GM23338 (cell line): ENCODE measurements at regions not wholly inside any gene's neighbourhood (a gene's known extent, or its start where the extent isn't known, plus 50 kb on each side); places are given as distances from the start of the nearest gene placed in this dataset.

Experiments used
- CREB1 ChIP-seq: fragments of 250-450 bp; sonication (Bioruptor Pico); IDR thresholded peaks from 2 replicates; pipeline ENCODE4 v1.5.0; 2020; ENCODE audit warnings: low read depth, mild to moderate bottlenecking, moderate library complexity
- EZH2 ChIP-seq: fragments of 200-600 bp; sonication (generic); IDR thresholded peaks from one replicate; pipeline ENCODE4 v1.8.0; 2017; ENCODE audit warnings: antibody characterized with exemption, mild to moderate bottlenecking, low read depth; ENCODE audit not compliant: unreplicated experiment
- EZH2phosphoT487 ChIP-seq: fragments of 200-600 bp; sonication (generic); IDR thresholded peaks from one replicate; pipeline ENCODE4 v1.8.1; 2018; ENCODE audit warnings: antibody characterized with exemption; ENCODE audit not compliant: unreplicated experiment
- JUNB ChIP-seq: IDR thresholded peaks from one replicate; pipeline ENCODE4 v1.6.1; 2016; ENCODE audit warnings: antibody characterized with exemption; ENCODE audit not compliant: unreplicated experiment
- NANOG ChIP-seq: IDR thresholded peaks from 2 replicates; pipeline ENCODE4 v1.6.1; 2016; ENCODE audit warnings: antibody characterized with exemption, borderline replicate concordance
- POLR2AphosphoS5 ChIP-seq: IDR thresholded peaks from 2 replicates; pipeline ENCODE4 v1.6.1; 2016; ENCODE audit warnings: antibody characterized with exemption, low read depth
- ZNF114 ChIP-seq: fragments of 250-450 bp; sonication (Bioruptor Pico); IDR thresholded peaks from 2 replicates; pipeline ENCODE4 v1.5.0; 2020; ENCODE audit warnings: mild to moderate bottlenecking, moderate library complexity
- ZNF331 ChIP-seq: fragments of 250-450 bp; sonication (Bioruptor Pico); IDR thresholded peaks from 2 replicates; pipeline ENCODE4 v1.5.0; 2020; ENCODE audit warnings: low read depth, mild to moderate bottlenecking, moderate library complexity
- TF ChIP-seq, protein P1 (sequence below), 2 experiments: fragments of 200-600 bp in 1 of 2; sonication (generic) in 1 of 2; conservative IDR thresholded peaks; 2 replicates each; pipeline versions ENCODE4 v1.5.1 to v1.6.1; 2016 to 2017; ENCODE audit warnings: antibody characterized with exemption in 2 of 2, low read depth in 2 of 2, mild to moderate bottlenecking in 2 of 2, moderate library complexity in 1 of 2
- TF ChIP-seq, protein P2 (sequence below): IDR thresholded peaks from one replicate; pipeline ENCODE4 v1.6.1; 2018; ENCODE audit warnings: antibody characterized with exemption; ENCODE audit not compliant: unreplicated experiment
- TF ChIP-seq, protein P3 (sequence below): fragments of 250-450 bp; sonication (Bioruptor Pico); IDR thresholded peaks from 2 replicates; pipeline ENCODE4 v1.5.0; 2020; ENCODE audit warnings: mild to moderate bottlenecking, moderate library complexity
- TF ChIP-seq, protein P4 (sequence below): IDR thresholded peaks from 2 replicates; pipeline ENCODE4 v1.6.1; 2016; ENCODE audit warnings: antibody characterized with exemption

DNA sequence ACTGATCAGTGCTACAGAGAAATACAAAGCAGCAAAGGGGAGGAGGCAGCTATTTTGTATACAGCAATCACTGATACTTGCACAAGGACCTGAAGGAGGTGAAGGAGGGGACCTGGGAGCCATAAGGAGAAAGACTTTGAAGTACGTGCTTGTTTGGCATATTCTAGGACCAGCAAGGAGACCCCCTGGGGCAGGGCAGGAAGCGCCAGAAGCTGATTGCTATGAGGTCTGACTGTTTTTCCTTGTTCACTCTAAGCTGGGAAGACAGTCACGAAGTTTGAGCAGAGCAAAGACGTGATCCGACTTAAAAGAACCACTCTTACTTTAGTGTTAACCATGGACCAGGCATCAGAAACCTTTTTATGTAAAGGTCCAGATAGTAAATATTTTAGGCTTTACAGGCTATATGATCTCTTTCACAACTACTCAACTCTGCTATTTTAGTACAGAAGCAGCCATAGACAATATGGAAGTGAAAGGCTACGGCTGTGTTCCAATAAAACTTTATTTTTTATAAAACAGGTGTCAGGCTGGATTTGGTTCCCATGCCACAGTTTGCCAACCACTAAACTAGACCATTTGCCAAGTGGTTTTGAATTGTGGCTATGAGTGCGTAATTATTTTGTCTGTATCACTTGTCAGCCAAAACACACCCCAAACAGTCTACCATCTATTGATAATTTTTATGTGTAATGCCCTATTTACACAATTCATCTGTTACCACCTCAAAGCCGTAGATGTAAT is 217.9 kb downstream of the PRL start:
- TF ChIP-seq, protein P1, sequence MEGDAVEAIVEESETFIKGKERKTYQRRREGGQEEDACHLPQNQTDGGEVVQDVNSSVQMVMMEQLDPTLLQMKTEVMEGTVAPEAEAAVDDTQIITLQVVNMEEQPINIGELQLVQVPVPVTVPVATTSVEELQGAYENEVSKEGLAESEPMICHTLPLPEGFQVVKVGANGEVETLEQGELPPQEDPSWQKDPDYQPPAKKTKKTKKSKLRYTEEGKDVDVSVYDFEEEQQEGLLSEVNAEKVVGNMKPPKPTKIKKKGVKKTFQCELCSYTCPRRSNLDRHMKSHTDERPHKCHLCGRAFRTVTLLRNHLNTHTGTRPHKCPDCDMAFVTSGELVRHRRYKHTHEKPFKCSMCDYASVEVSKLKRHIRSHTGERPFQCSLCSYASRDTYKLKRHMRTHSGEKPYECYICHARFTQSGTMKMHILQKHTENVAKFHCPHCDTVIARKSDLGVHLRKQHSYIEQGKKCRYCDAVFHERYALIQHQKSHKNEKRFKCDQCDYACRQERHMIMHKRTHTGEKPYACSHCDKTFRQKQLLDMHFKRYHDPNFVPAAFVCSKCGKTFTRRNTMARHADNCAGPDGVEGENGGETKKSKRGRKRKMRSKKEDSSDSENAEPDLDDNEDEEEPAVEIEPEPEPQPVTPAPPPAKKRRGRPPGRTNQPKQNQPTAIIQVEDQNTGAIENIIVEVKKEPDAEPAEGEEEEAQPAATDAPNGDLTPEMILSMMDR (conservative IDR thresholded peaks at IDR 0.05; ENCODE audit: low read depth in 2 of 2): no peak
- TF ChIP-seq POLR2AphosphoS5 (no peak), ZNF331 (CRISPR knock-in tag) (no peak), EZH2phosphoT487 (no peak), CREB1 (CRISPR knock-in tag) (no peak), EZH2 (no peak), ZNF114 (no peak), JUNB (no peak), NANOG (no peak)
- TF ChIP-seq, protein P2, sequence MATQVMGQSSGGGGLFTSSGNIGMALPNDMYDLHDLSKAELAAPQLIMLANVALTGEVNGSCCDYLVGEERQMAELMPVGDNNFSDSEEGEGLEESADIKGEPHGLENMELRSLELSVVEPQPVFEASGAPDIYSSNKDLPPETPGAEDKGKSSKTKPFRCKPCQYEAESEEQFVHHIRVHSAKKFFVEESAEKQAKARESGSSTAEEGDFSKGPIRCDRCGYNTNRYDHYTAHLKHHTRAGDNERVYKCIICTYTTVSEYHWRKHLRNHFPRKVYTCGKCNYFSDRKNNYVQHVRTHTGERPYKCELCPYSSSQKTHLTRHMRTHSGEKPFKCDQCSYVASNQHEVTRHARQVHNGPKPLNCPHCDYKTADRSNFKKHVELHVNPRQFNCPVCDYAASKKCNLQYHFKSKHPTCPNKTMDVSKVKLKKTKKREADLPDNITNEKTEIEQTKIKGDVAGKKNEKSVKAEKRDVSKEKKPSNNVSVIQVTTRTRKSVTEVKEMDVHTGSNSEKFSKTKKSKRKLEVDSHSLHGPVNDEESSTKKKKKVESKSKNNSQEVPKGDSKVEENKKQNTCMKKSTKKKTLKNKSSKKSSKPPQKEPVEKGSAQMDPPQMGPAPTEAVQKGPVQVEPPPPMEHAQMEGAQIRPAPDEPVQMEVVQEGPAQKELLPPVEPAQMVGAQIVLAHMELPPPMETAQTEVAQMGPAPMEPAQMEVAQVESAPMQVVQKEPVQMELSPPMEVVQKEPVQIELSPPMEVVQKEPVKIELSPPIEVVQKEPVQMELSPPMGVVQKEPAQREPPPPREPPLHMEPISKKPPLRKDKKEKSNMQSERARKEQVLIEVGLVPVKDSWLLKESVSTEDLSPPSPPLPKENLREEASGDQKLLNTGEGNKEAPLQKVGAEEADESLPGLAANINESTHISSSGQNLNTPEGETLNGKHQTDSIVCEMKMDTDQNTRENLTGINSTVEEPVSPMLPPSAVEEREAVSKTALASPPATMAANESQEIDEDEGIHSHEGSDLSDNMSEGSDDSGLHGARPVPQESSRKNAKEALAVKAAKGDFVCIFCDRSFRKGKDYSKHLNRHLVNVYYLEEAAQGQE: no peak
- TF ChIP-seq, protein P3, sequence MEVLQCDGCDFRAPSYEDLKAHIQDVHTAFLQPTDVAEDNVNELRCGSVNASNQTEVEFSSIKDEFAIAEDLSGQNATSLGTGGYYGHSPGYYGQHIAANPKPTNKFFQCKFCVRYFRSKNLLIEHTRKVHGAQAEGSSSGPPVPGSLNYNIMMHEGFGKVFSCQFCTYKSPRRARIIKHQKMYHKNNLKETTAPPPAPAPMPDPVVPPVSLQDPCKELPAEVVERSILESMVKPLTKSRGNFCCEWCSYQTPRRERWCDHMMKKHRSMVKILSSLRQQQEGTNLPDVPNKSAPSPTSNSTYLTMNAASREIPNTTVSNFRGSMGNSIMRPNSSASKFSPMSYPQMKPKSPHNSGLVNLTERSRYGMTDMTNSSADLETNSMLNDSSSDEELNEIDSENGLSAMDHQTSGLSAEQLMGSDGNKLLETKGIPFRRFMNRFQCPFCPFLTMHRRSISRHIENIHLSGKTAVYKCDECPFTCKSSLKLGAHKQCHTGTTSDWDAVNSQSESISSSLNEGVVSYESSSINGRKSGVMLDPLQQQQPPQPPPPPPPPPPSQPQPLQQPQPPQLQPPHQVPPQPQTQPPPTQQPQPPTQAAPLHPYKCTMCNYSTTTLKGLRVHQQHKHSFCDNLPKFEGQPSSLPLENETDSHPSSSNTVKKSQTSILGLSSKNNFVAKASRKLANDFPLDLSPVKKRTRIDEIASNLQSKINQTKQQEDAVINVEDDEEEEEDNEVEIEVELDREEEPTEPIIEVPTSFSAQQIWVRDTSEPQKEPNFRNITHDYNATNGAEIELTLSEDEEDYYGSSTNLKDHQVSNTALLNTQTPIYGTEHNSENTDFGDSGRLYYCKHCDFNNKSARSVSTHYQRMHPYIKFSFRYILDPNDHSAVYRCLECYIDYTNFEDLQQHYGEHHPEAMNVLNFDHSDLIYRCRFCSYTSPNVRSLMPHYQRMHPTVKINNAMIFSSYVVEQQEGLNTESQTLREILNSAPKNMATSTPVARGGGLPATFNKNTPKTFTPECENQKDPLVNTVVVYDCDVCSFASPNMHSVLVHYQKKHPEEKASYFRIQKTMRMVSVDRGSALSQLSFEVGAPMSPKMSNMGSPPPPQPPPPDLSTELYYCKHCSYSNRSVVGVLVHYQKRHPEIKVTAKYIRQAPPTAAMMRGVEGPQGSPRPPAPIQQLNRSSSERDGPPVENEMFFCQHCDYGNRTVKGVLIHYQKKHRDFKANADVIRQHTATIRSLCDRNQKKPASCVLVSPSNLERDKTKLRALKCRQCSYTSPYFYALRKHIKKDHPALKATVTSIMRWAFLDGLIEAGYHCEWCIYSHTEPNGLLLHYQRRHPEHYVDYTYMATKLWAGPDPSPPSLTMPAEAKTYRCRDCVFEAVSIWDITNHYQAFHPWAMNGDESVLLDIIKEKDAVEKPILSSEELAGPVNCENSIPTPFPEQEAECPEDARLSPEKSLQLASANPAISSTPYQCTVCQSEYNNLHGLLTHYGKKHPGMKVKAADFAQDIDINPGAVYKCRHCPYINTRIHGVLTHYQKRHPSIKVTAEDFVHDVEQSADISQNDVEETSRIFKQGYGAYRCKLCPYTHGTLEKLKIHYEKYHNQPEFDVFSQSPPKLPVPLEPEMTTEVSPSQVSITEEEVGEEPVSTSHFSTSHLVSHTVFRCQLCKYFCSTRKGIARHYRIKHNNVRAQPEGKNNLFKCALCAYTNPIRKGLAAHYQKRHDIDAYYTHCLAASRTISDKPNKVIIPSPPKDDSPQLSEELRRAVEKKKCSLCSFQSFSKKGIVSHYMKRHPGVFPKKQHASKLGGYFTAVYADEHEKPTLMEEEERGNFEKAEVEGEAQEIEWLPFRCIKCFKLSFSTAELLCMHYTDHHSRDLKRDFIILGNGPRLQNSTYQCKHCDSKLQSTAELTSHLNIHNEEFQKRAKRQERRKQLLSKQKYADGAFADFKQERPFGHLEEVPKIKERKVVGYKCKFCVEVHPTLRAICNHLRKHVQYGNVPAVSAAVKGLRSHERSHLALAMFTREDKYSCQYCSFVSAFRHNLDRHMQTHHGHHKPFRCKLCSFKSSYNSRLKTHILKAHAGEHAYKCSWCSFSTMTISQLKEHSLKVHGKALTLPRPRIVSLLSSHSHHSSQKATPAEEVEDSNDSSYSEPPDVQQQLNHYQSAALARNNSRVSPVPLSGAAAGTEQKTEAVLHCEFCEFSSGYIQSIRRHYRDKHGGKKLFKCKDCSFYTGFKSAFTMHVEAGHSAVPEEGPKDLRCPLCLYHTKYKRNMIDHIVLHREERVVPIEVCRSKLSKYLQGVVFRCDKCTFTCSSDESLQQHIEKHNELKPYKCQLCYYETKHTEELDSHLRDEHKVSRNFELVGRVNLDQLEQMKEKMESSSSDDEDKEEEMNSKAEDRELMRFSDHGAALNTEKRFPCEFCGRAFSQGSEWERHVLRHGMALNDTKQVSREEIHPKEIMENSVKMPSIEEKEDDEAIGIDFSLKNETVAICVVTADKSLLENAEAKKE (CRISPR knock-in tag): no peak
- TF ChIP-seq, protein P4, sequence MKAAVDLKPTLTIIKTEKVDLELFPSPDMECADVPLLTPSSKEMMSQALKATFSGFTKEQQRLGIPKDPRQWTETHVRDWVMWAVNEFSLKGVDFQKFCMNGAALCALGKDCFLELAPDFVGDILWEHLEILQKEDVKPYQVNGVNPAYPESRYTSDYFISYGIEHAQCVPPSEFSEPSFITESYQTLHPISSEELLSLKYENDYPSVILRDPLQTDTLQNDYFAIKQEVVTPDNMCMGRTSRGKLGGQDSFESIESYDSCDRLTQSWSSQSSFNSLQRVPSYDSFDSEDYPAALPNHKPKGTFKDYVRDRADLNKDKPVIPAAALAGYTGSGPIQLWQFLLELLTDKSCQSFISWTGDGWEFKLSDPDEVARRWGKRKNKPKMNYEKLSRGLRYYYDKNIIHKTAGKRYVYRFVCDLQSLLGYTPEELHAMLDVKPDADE: no peak
